ENCODE measurements at regions not wholly inside any gene's neighbourhood (a gene's known extent, or its start where the extent isn't known, plus 50 kb on each side); places are given as distances from the start of the nearest gene placed in this dataset.

GRCh38 chr6:43836507-43837240, 66.7 kb downstream of the VEGFA start (continued):
- TF ChIP-seq ZNF407 (IDR thresholded peaks at IDR 0.05; ENCODE audit: low read depth): no peak
- TF ChIP-seq CBX5 (IDR thresholded peaks at IDR 0.05; ENCODE audit: borderline replicate concordance, low read depth): no peak
- no peak for TF ChIP-seq JUNB (CRISPR knock-in tag; conservative IDR thresholded peaks at IDR 0.05)
- TF ChIP-seq SAP30 (IDR thresholded peaks at IDR 0.05; ENCODE audit: borderline replicate concordance, insufficient read depth, low read depth, low read length, poor library complexity, severe bottlenecking): no peak
- TF ChIP-seq CHD7 (IDR thresholded peaks at IDR 0.05; ENCODE audit: low read depth, low read length): no peak

Data from K562 (cell line).